Right ventricle myocardium superior (tissue), 1 donor: ENCODE measurements at regions not wholly inside any gene's neighbourhood (a gene's known extent, or its start where the extent isn't known, plus 50 kb on each side); places are given as distances from the start of the nearest gene placed in this dataset.
A peak's percentile ranks its signal among the peaks of the same experiment; 100 is the strongest.
"Not testable (repeated sequence)": the region's sequence is repeated elsewhere in the genome, so short reads cannot be mapped to it uniquely, and the experiment has no call there.

Experiments used
- ATAC-seq: fragments of 200-7000 bp; cut with Tn5 transposase; one replicate; pipeline ENCODE4 v1.9.1; 2020; ENCODE audit warnings: mild to moderate bottlenecking; ENCODE audit not compliant: poor library complexity
- DNase-seq: peaks from one replicate; pipeline ENCODE4 v3.0.0-alpha.2; 2020
- intact Hi-C: fragments of 100-400 bp; cut with DNase I; formaldehyde crosslinking; loops from one replicate; pipeline ENCODE4 v1.11.2; 2022
- donor health status: DM: no; HTN: yes; CAD: no; lungs with severe emphysema.

GRCh38 chr2:111666160-111666559, 217.8 kb downstream of the ANAPC1 start:
- DNase-seq: no peak
- no peak for ATAC-seq
- intact Hi-C loops: loop anchor here (10.0 kb wide), 1 partner anchor 551 kb away; no protein-coding TSS in a partner anchor

- ATAC-seq: no peak
- intact Hi-C loops: loop anchor here (10.0 kb wide), 1 partner anchor 552 kb away; no protein-coding TSS in a partner anchor
- DNase-seq: no peak
Measured at GRCh38 chr2:111667001-111667400, 217.0 kb downstream of the ANAPC1 start.

- intact Hi-C loops: loop anchor here (10.0 kb wide), 1 partner anchor 553 kb away; no protein-coding TSS in a partner anchor
- DNase-seq: no peak
- ATAC-seq: peak; percentile 88
Measured at GRCh38 chr2:111667542-111668273, 216.3 kb downstream of the ANAPC1 start.

- intact Hi-C loops: loop anchor here (10.0 kb wide), 1 partner anchor 553 kb away; no protein-coding TSS in a partner anchor
- no peak for ATAC-seq
Measured at GRCh38 chr2:111668274-111668616, 215.7 kb downstream of the ANAPC1 start.

GRCh38 chr2:111668741-111669140, 215.3 kb downstream of the ANAPC1 start:
- intact Hi-C loops: loop anchor here (10.0 kb wide), 1 partner anchor 554 kb away; no protein-coding TSS in a partner anchor
- ATAC-seq: no peak
- DNase-seq: no peak

More at GRCh38 chr2:111668274-111668616, 215.7 kb downstream of the ANAPC1 start:
- DNase-seq: no peak

- ATAC-seq: no peak
- DNase-seq: no peak
- intact Hi-C loops: loop anchor here (10.0 kb wide), 1 partner anchor 555 kb away; no protein-coding TSS in a partner anchor
Measured at GRCh38 chr2:111669928-111670695, 213.9 kb downstream of the ANAPC1 start.

GRCh38 chr2:111670776-111671175, 213.2 kb downstream of the ANAPC1 start:
- DNase-seq (no peak), ATAC-seq (no peak)
- intact Hi-C loops: no loop called here

- ATAC-seq (peak; percentile 61), DNase-seq (peak; percentile 64)
- intact Hi-C loops: no loop called here
Measured at GRCh38 chr2:111671426-111672150, 212.4 kb downstream of the ANAPC1 start.

GRCh38 chr2:111672641-111673040, 211.4 kb downstream of the ANAPC1 start:
- ATAC-seq, intact Hi-C loops, DNase-seq: not testable (repeated sequence)

GRCh38 chr2:111673526-111673925, 210.5 kb downstream of the ANAPC1 start:
- intact Hi-C loops: no loop called here
- ATAC-seq: no peak

GRCh38 chr2:111675419-111676194, 208.4 kb downstream of the ANAPC1 start:
- intact Hi-C loops: no loop called here
- no peak for DNase-seq
- peak; percentile 58 for ATAC-seq

More at GRCh38 chr2:111673526-111673925, 210.5 kb downstream of the ANAPC1 start:
- DNase-seq: no peak

- ATAC-seq: no peak
- intact Hi-C loops: no loop called here
Measured at GRCh38 chr2:111676291-111676822, 207.6 kb downstream of the ANAPC1 start.

GRCh38 chr2:111678161-111678560, 205.8 kb downstream of the ANAPC1 start:
- ATAC-seq: no peak
- intact Hi-C loops: no loop called here
- DNase-seq: no peak

More at GRCh38 chr2:111676291-111676822, 207.6 kb downstream of the ANAPC1 start:
- no peak for DNase-seq

GRCh38 chr2:111678651-111679050, 205.3 kb downstream of the ANAPC1 start:
- no peak for ATAC-seq
- DNase-seq: no peak
- intact Hi-C loops: no loop called here

GRCh38 chr2:111679202-111679601, 204.8 kb downstream of the ANAPC1 start:
- no peak for ATAC-seq
- intact Hi-C loops: no loop called here
- DNase-seq: no peak

GRCh38 chr2:111684611-111685010, 199.4 kb downstream of the ANAPC1 start:
- intact Hi-C loops: no loop called here
- ATAC-seq: no peak
- DNase-seq: no peak

GRCh38 chr2:111685342-111685741, 198.7 kb downstream of the ANAPC1 start:
- DNase-seq: no peak
- ATAC-seq: no peak
- intact Hi-C loops: no loop called here

GRCh38 chr2:111686994-111687393, 197.0 kb downstream of the ANAPC1 start:
- intact Hi-C loops: no loop called here
- DNase-seq (no peak), ATAC-seq (no peak)
